SK-N-MC (cell line): ENCODE measurements at regions not wholly inside any gene's neighbourhood (a gene's known extent, or its start where the extent isn't known, plus 50 kb on each side); places are given as distances from the start of the nearest gene placed in this dataset.

ENCODE experiments used
- EZH2 ChIP-seq: fragments of 200-600 bp; sonication (generic); IDR thresholded peaks from one replicate; pipeline ENCODE4 v1.6.1; 2017; ENCODE audit warnings: antibody characterized with exemption
- POLR2AphosphoS5 ChIP-seq: IDR thresholded peaks from 2 replicates; pipeline ENCODE4 v1.6.1; 2012; ENCODE audit warnings: mild to moderate bottlenecking, low read depth, low read length, borderline replicate concordance

- TF ChIP-seq EZH2 (no peak), POLR2AphosphoS5 (no peak)
Measured at GRCh38 chr1:230517326-230517725, 91.2 kb upstream of the PGBD5 start.
